Transverse colon (tissue), 4 donors: ENCODE measurements at regions not wholly inside any gene's neighbourhood (a gene's known extent, or its start where the extent isn't known, plus 50 kb on each side); places are given as distances from the start of the nearest gene placed in this dataset.

ENCODE experiments used
- DNase-seq: peaks from one replicate; pipeline ENCODE4 v3.0.0-alpha.2; 2019
- H3K27ac ChIP-seq, 4 donors: fragments of 200-600 bp; sonication (generic); 2 replicates each; pipeline ENCODE4 v1.5.1; 2016 to 2018; ENCODE audit warnings: inconsistent platforms in 4 of 4
- H3K27me3 ChIP-seq: fragments of 200-600 bp; sonication (generic); 2 replicates; pipeline ENCODE4 v1.5.1; 2017; ENCODE audit warnings: inconsistent platforms
- H3K36me3 ChIP-seq, 4 donors: fragments of 200-600 bp; sonication (generic); 2 replicates each; pipeline ENCODE4 v1.5.1; 2017 to 2019; ENCODE audit warnings: inconsistent platforms in 4 of 4
- H3K4me1 ChIP-seq, 4 donors: fragments of 200-600 bp; sonication (generic); 2 replicates each; pipeline ENCODE4 v1.5.1; 2017 to 2020; ENCODE audit warnings: inconsistent platforms in 4 of 4
- H3K4me3 ChIP-seq, 4 donors: fragments of 200-600 bp; sonication (generic); 1 replicate in 1 of 4; 2 replicates in 3 of 4; pipeline versions ENCODE4 v1.5.1 to v1.6.1; 2017 to 2019; ENCODE audit warnings: inconsistent platforms in 4 of 4
- H3K9me3 ChIP-seq, 2 donors: fragments of 200-600 bp; sonication (generic); 2 replicates each; pipeline ENCODE4 v1.5.1; 2017 to 2019; ENCODE audit warnings: inconsistent platforms in 2 of 2
- CTCF ChIP-seq, 5 experiments: fragments of 200-600 bp in 3 of 5; fragments of 450-650 bp in 2 of 5; sonication (generic) in 3 of 5; IDR thresholded peaks; 1 replicate in 2 of 5; 2 replicates in 3 of 5; pipeline ENCODE4 v1.5.1; 2016 to 2017; ENCODE audit warnings: antibody characterized with exemption in 5 of 5, inconsistent platforms in 3 of 5, mild to moderate bottlenecking in 2 of 5, moderate library complexity in 1 of 5
- EP300 ChIP-seq: sonication (generic); formaldehyde crosslinking; IDR thresholded peaks from one replicate; pipeline ENCODE4 v1.6.1; 2017; ENCODE audit warnings: antibody characterized with exemption, low read depth
- POLR2A ChIP-seq: fragments of 450-650 bp; IDR thresholded peaks from one replicate; pipeline ENCODE4 v1.6.1; 2016; ENCODE audit warnings: antibody characterized with exemption, mild to moderate bottlenecking, moderate library complexity
- POLR2AphosphoS5 ChIP-seq, 3 donors: sonication (generic); formaldehyde crosslinking; IDR thresholded peaks; one replicate each; pipeline ENCODE4 v1.6.1; 2016; ENCODE audit warnings: antibody characterized with exemption in 3 of 3
- WGBS, 2 donors: methylation state at CpG; one replicate each; pipeline ENCODE4 v1.1.5; 2018; ENCODE audit warnings: low coverage in 1 of 2; 5-methylcytosine and 5-hydroxymethylcytosine counted together
- in situ Hi-C, 4 donors: fragments of 200-750 bp; cut with MboI; loops; one replicate each; pipeline versions ENCODE4 v1.15.0 to v1.15.1; 2017; ENCODE audit warnings: low sequenced_read_pairs in 3 of 4, low pct_ligation_motif_present in 1 of 4, low pct_unique_long_range_greater_than_20kb in 1 of 4
- intact Hi-C: fragments of 100-400 bp; cut with DNase I; formaldehyde crosslinking; loops from one replicate; pipeline ENCODE4 v1.15.1; 2023; ENCODE audit warnings: low total_unique reads

GRCh38 chr4:162657966-162658365 is 494.2 kb upstream of the FSTL5 start:
- in situ Hi-C loops (no loop called here), intact Hi-C loops (no loop called here)
- no peak for DNase-seq
- Histone ChIP-seq H3K27me3 (no peaks in the 10 kb centered on the region), H3K4me1 (no peaks in the 10 kb centered on the region), H3K4me3 (no peak overlapping the region), H3K27ac (no peak overlapping the region), H3K36me3 (no peaks in the 10 kb centered on the region), H3K9me3 (no peaks in the 10 kb centered on the region)
- WGBS, 2 donors: 89 to 100% methylated on average over 1 of the region's 1 CpG
- TF ChIP-seq POLR2AphosphoS5 (IDR thresholded peaks at IDR 0.05) (no peak), CTCF (IDR thresholded peaks at IDR 0.05) (no peak), POLR2A (no peak), EP300 (no peak)

- intact Hi-C loops: no loop called here
- in situ Hi-C loops: no loop called here
- H3K4me1 ChIP-seq: no peaks in the 10 kb centered on the region
- no peak overlapping the region for H3K4me3 ChIP-seq
- 68 to 69% methylated on average over 1 of the region's 1 CpG for WGBS, 2 donors
- H3K9me3 ChIP-seq: no peaks in the 10 kb centered on the region
- TF ChIP-seq POLR2AphosphoS5 (IDR thresholded peaks at IDR 0.05): no peak
- H3K27me3 ChIP-seq: no peaks in the 10 kb centered on the region
- H3K27ac ChIP-seq: no peak overlapping the region
- no peaks in the 10 kb centered on the region for H3K36me3 ChIP-seq
- no peak for DNase-seq
Measured at GRCh38 chr4:162650166-162650565, 486.4 kb upstream of the FSTL5 start.

GRCh38 chr4:162645381-162645780 is 481.6 kb upstream of the FSTL5 start:
- Histone ChIP-seq H3K4me3 (no peak overlapping the region), H3K9me3 (no peaks in the 10 kb centered on the region), H3K27me3 (no peaks in the 10 kb centered on the region), H3K4me1 (no peaks in the 10 kb centered on the region), H3K27ac (no peak overlapping the region), H3K36me3 (no peaks in the 10 kb centered on the region)
- WGBS, 2 donors: 35 to 44% methylated on average over 4 of the region's 4 CpGs
- in situ Hi-C loops (loop anchor here in 2 of 4 donors (25.0 kb wide), 1 partner anchor 392 kb away; no protein-coding TSS in a partner anchor), intact Hi-C loops (no loop called here)
- no peak for DNase-seq
- peak in 3 of 5 experiments; percentile 34 to 47 (median 36) for TF ChIP-seq CTCF (IDR thresholded peaks at IDR 0.05)
- TF ChIP-seq EP300: no peak
- TF ChIP-seq POLR2AphosphoS5 (IDR thresholded peaks at IDR 0.05): no peak
- no peak for TF ChIP-seq POLR2A

- H3K36me3 ChIP-seq: no peaks in the 10 kb centered on the region
- H3K9me3 ChIP-seq: no peaks in the 10 kb centered on the region
- 22 to 33% methylated on average over 1 of the region's 1 CpG for WGBS, 2 donors
- H3K27ac ChIP-seq: no peak overlapping the region
- H3K27me3 ChIP-seq: no peaks in the 10 kb centered on the region
- intact Hi-C loops (no loop called here), in situ Hi-C loops (loop anchor here in 2 of 4 donors (25.0 kb wide), 1 partner anchor 393 kb away; no protein-coding TSS in a partner anchor)
- H3K4me1 ChIP-seq: no peaks in the 10 kb centered on the region
- no peak for DNase-seq
- H3K4me3 ChIP-seq: no peak overlapping the region
- TF ChIP-seq POLR2AphosphoS5 (IDR thresholded peaks at IDR 0.05) (no peak), EP300 (no peak), CTCF (IDR thresholded peaks at IDR 0.05) (no peak), POLR2A (no peak)
Measured at GRCh38 chr4:162644346-162644745, 480.5 kb upstream of the FSTL5 start.

- intact Hi-C loops (no loop called here), in situ Hi-C loops (loop anchor here in 2 of 4 donors (25.0 kb wide), 1 partner anchor 397 kb away; no protein-coding TSS in a partner anchor)
- Histone ChIP-seq H3K9me3 (no peaks in the 10 kb centered on the region), H3K36me3 (no peaks in the 10 kb centered on the region), H3K4me1 (no peaks in the 10 kb centered on the region), H3K27ac (no peak overlapping the region), H3K27me3 (no peaks in the 10 kb centered on the region), H3K4me3 (no peak overlapping the region)
- 92 to 100% methylated on average over 3 to 13 of the region's 13 CpGs for WGBS, 2 donors
- TF ChIP-seq POLR2A (no peak), POLR2AphosphoS5 (IDR thresholded peaks at IDR 0.05) (no peak), CTCF (IDR thresholded peaks at IDR 0.05) (no peak), EP300 (no peak)
- no peak for DNase-seq
Measured at GRCh38 chr4:162640152-162640551, 476.4 kb upstream of the FSTL5 start.
